RWPE2 (cell line): ENCODE measurements at regions not wholly inside any gene's neighbourhood (a gene's known extent, or its start where the extent isn't known, plus 50 kb on each side); places are given as distances from the start of the nearest gene placed in this dataset.

Source experiments
- ATAC-seq: fragments of 200-7000 bp; cut with Tn5 transposase; 3 replicates; pipeline ENCODE4 v1.9.1; 2021; ENCODE audit warnings: low read depth
- DNase-seq: peaks from one replicate; pipeline ENCODE4 v3.0.0-alpha.2; 2020; ENCODE audit warnings: low spot score
- H3K27ac ChIP-seq: fragments of 450-650 bp; 2 replicates; pipeline ENCODE4 v1.5.1; 2017; ENCODE audit warnings: mild to moderate bottlenecking; ENCODE audit not compliant: poor library complexity, severe bottlenecking
- H3K27me3 ChIP-seq: fragments of 250-450 bp; sonication (Bioruptor Pico); 2 replicates; pipeline ENCODE4 v1.5.1; 2021; ENCODE audit warnings: mild to moderate bottlenecking, moderate library complexity; ENCODE audit not compliant: insufficient read depth, poor library complexity, severe bottlenecking
- H3K36me3 ChIP-seq: fragments of 250-450 bp; sonication (Bioruptor Pico); 2 replicates; pipeline ENCODE4 v1.5.1; 2020; ENCODE audit warnings: low read depth, mild to moderate bottlenecking, moderate library complexity
- H3K4me1 ChIP-seq: fragments of 250-450 bp; sonication (Bioruptor Pico); 2 replicates; pipeline ENCODE4 v1.5.1; 2021; ENCODE audit warnings: mild to moderate bottlenecking, moderate library complexity; ENCODE audit not compliant: insufficient read depth, poor library complexity, severe bottlenecking
- H3K4me3 ChIP-seq: fragments of 250-450 bp; sonication (Bioruptor Pico); 2 replicates; pipeline ENCODE4 v1.5.1; 2021; ENCODE audit warnings: mild to moderate bottlenecking, moderate library complexity; ENCODE audit not compliant: severe bottlenecking
- H3K9me3 ChIP-seq: fragments of 250-450 bp; sonication (Bioruptor Pico); 2 replicates; pipeline ENCODE4 v1.5.1; 2021; ENCODE audit warnings: mild to moderate bottlenecking, moderate library complexity; ENCODE audit not compliant: severe bottlenecking
- CTCF ChIP-seq: fragments of 450-650 bp; IDR thresholded peaks from one replicate; pipeline ENCODE4 v1.5.1; 2017; ENCODE audit warnings: mild to moderate bottlenecking, moderate library complexity; ENCODE audit not compliant: poor library complexity, severe bottlenecking

- Histone ChIP-seq H3K36me3 (no peaks in the 10 kb centered on the region), H3K27ac (no peak overlapping the region), H3K9me3 (no peaks in the 10 kb centered on the region), H3K4me3 (no peak overlapping the region), H3K27me3 (no peaks in the 10 kb centered on the region), H3K4me1 (no peaks in the 10 kb centered on the region)
- TF ChIP-seq CTCF = no peak
- ATAC-seq = no peak; the same call in 2 of the 3 replicates
- DNase-seq = no peak
These were observed 264.6 kb upstream of the HAND2 start for GRCh38 chr4:173794662-173795061.

- no peaks in the 10 kb centered on the region for H3K27me3 ChIP-seq
- H3K4me3 ChIP-seq = no peak overlapping the region
- H3K27ac ChIP-seq = no peak overlapping the region
- DNase-seq = no peak
- ATAC-seq = no peak
- TF ChIP-seq CTCF = no peak
- no peaks in the 10 kb centered on the region for H3K4me1 ChIP-seq
- H3K36me3 ChIP-seq = no peaks in the 10 kb centered on the region
- H3K9me3 ChIP-seq = no peaks in the 10 kb centered on the region
These were observed 264.0 kb upstream of the HAND2 start for GRCh38 chr4:173793937-173794510.

GRCh38 chr4:173782660-173783059 is 252.6 kb upstream of the HAND2 start:
- DNase-seq (no peak), ATAC-seq (no peak)
- TF ChIP-seq CTCF = no peak
- Histone ChIP-seq H3K36me3 (no peaks in the 10 kb centered on the region), H3K4me1 (no peaks in the 10 kb centered on the region), H3K9me3 (no peaks in the 10 kb centered on the region), H3K4me3 (no peak overlapping the region), H3K27me3 (peaks cover 5% of the 10 kb centered on the region), H3K27ac (no peak overlapping the region)

- no peaks in the 10 kb centered on the region for H3K4me1 ChIP-seq
- TF ChIP-seq CTCF = no peak
- H3K9me3 ChIP-seq = no peaks in the 10 kb centered on the region
- H3K36me3 ChIP-seq = no peaks in the 10 kb centered on the region
- no peak overlapping the region for H3K4me3 ChIP-seq
- no peak for DNase-seq
- ATAC-seq = no peak
- H3K27me3 ChIP-seq = no peaks in the 10 kb centered on the region
- H3K27ac ChIP-seq = no peak overlapping the region
These were observed 247.9 kb upstream of the HAND2 start for GRCh38 chr4:173777921-173778320.

GRCh38 chr4:173777421-173777820 is 247.4 kb upstream of the HAND2 start:
- Histone ChIP-seq H3K4me1 (no peaks in the 10 kb centered on the region), H3K27me3 (no peaks in the 10 kb centered on the region), H3K4me3 (no peak overlapping the region), H3K9me3 (no peaks in the 10 kb centered on the region), H3K36me3 (no peaks in the 10 kb centered on the region), H3K27ac (no peak overlapping the region)
- no peak for TF ChIP-seq CTCF
- DNase-seq (no peak), ATAC-seq (no peak)
